Kidney epithelial cell (primary cell): ENCODE measurements at regions not wholly inside any gene's neighbourhood (a gene's known extent, or its start where the extent isn't known, plus 50 kb on each side); places are given as distances from the start of the nearest gene placed in this dataset.

Experiments
- DNase-seq: peaks from one replicate; pipeline ENCODE4 v3.0.0-alpha.2; 2010; ENCODE audit warnings: low read depth
- H3K27me3 ChIP-seq: 2 replicates; pipeline ENCODE4 v1.6.0; 2011; ENCODE audit warnings: low read length; ENCODE audit not compliant: control insufficient read depth, insufficient read depth
- H3K36me3 ChIP-seq: 2 replicates; pipeline ENCODE4 v1.5.1; 2011; ENCODE audit warnings: low read length; ENCODE audit not compliant: control insufficient read depth, insufficient read depth
- H3K4me3 ChIP-seq: 2 replicates; pipeline ENCODE4 v1.5.1; 2011; ENCODE audit warnings: low read depth, mild to moderate bottlenecking, control low read depth, low read length
- TF ChIP-seq, protein P1 (sequence below): IDR thresholded peaks from 2 replicates; pipeline ENCODE4 v1.5.1; 2011; ENCODE audit warnings: mild to moderate bottlenecking, moderate library complexity, low read length, control low read depth, inconsistent platforms; ENCODE audit not compliant: insufficient read depth, poor library complexity, severe bottlenecking

DNA sequence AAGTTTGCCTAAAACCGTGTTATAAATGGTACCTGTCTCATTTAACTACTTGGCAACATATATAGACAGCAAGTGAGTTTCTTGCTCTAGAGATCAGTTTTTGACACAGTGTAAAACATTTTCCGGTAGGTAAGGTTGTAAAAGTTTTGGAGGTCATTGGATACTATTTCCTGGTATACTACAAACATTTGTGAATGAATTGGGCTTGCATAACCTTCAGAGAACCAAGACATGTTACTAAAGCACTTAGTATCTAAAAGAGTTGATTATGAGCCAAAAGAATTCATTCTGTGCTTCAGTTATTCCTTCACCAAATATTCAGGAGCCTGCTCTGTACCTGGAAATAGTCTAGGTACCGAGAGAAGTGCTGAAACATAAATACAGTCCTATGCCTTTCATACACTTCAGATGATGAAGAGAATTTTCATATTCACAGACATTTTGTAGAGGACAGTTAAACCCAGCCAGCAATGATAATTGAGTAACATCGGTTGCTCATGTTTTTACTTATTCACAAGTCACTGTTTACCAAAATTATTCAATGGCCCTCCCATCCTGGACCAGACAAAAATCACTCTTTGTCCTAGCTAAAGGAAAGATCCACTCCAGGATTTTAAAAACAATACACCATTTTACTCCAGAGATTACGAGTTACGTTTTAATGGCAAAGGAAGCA, 319.4 kb upstream of the RBMS1 start:
- H3K36me3 ChIP-seq: no peaks in the 10 kb centered on the region
- no peak for DNase-seq
- TF ChIP-seq, protein P1, sequence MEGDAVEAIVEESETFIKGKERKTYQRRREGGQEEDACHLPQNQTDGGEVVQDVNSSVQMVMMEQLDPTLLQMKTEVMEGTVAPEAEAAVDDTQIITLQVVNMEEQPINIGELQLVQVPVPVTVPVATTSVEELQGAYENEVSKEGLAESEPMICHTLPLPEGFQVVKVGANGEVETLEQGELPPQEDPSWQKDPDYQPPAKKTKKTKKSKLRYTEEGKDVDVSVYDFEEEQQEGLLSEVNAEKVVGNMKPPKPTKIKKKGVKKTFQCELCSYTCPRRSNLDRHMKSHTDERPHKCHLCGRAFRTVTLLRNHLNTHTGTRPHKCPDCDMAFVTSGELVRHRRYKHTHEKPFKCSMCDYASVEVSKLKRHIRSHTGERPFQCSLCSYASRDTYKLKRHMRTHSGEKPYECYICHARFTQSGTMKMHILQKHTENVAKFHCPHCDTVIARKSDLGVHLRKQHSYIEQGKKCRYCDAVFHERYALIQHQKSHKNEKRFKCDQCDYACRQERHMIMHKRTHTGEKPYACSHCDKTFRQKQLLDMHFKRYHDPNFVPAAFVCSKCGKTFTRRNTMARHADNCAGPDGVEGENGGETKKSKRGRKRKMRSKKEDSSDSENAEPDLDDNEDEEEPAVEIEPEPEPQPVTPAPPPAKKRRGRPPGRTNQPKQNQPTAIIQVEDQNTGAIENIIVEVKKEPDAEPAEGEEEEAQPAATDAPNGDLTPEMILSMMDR: no peak
- H3K27me3 ChIP-seq: no peaks in the 10 kb centered on the region
- no peak overlapping the region for H3K4me3 ChIP-seq

DNA sequence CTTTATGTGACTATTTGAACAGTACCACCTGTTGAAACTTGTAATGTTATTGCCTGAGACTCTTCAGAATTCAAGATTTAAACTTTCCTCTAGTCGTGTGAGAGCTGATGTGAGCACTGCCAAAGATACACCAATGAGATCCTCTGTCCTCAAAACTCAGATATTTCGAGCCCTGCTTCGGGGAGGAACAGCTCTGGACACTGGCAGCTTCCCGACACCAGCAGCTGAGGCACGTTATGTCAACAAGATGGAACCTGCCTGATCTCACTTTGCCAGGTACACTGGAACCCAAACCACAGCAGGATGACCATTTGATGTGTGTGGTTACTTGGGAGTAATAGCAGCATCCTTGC, 319.9 kb upstream of the RBMS1 start:
- TF ChIP-seq, protein P1: no peak
- no peak overlapping the region for H3K4me3 ChIP-seq

DNA sequence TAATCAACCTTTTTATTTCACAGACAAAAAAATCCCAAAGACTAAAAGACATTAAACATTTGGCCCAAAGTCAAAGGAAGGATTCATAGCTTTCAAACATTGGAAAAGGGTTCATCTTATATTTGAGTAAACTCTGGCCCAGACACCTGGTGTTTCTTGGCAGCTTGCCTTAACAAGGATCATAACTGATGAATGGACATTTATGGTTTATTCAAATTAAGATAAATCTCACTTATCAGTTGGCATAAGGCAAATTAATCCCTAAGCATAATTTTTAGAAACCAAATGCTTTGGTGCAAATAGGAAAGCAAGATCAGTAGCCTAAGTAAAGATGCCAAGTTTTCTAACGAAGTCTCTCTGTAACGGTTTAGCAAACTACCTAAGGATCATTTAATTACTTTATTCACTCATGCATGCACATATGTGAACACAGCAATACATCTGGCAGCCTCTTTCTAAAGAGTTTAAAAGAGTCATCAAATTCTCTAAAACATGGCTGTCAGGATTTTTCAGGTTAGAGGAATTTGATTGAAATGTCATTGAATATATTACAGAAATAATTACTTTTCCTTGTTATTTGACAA, 323.4 kb upstream of the RBMS1 start:
- Histone ChIP-seq H3K27me3 (no peaks in the 10 kb centered on the region), H3K36me3 (no peaks in the 10 kb centered on the region), H3K4me3 (no peak overlapping the region)
- TF ChIP-seq, protein P1: no peak
- DNase-seq: no peak

More for the DNA sequence above, 319.9 kb upstream of the RBMS1 start:
- no peaks in the 10 kb centered on the region for H3K36me3 ChIP-seq
- DNase-seq: no peak
- H3K27me3 ChIP-seq: no peaks in the 10 kb centered on the region

DNA sequence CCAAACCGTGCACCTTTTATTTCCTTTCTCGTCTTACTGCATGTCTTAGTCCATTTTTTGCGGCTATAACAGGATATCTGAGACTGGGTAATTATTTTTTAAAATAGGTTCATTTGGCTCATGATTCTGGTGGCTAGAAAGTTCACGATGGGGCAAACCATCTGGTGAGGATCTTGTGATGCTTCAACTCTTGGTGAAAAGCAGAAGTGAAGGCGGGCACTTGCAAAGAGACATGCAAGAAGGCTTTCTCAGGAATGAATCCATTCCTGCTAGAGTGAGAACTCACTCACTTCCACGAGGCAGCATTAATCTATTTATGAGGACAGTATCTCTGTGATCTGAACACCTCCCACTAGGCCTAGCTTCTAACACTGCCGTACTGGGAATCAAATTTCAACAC, 327.1 kb upstream of the RBMS1 start:
- no peak for DNase-seq
- H3K27me3 ChIP-seq: no peaks in the 10 kb centered on the region
- H3K4me3 ChIP-seq: no peak overlapping the region
- H3K36me3 ChIP-seq: no peaks in the 10 kb centered on the region
- TF ChIP-seq, protein P1: no peak

DNA sequence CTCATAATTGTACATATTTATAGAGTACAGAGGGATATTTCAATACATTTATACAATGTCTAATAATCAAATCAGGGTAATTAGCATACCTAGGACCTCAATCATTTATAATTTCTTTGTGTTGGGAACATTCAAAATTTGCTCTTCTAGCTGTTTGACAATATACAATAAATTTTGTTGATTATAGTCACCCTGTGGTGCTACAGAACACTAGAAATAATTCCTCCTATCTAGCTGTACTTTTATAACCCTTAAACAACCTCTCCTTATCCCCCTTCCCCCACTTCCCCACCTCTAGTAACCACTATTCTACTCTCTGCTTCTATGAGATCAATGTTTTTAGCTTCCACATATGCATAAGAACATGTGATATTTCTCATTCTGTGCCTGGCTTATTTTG, 328.4 kb upstream of the RBMS1 start:
- TF ChIP-seq, protein P1: no peak
- no peak for DNase-seq
- H3K27me3 ChIP-seq: no peaks in the 10 kb centered on the region
- no peaks in the 10 kb centered on the region for H3K36me3 ChIP-seq
- no peak overlapping the region for H3K4me3 ChIP-seq

DNA sequence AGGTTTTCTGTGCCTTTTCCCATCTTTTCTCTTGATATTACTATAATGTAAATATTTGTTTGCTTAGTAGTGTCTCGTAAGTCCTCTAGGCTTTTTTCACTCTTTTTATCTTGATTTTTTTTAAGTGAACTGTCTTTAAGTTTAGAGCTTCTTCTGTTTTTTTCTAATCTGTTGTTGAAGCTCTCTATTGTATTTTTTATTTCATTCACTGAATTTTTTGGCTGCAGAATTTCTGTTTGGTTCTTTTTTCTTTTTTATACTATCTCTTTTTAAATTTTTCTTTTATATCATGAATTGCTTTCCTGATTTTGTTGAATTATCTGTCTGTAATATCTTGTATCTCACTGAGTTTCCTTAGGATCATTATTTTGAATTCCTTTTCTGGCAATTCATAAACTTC, 331.8 kb upstream of the RBMS1 start:
- no peak overlapping the region for H3K4me3 ChIP-seq
- DNase-seq: no peak
- TF ChIP-seq, protein P1: no peak
- no peaks in the 10 kb centered on the region for H3K36me3 ChIP-seq
- H3K27me3 ChIP-seq: no peaks in the 10 kb centered on the region
